ENCODE measurements at regions not wholly inside any gene's neighbourhood (a gene's known extent, or its start where the extent isn't known, plus 50 kb on each side); places are given as distances from the start of the nearest gene placed in this dataset.

- no peak for TF ChIP-seq CTCF (IDR thresholded peaks at IDR 0.05; ENCODE audit: borderline replicate concordance, extremely low read depth, low read length, poor library complexity, severe bottlenecking)
- no peak for TF ChIP-seq EZH2 (IDR thresholded peaks at IDR 0.05; ENCODE audit: borderline replicate concordance, low read depth, low read length, severe bottlenecking)
Observed at GRCh38 chr2:173434762-173435569, 80.3 kb downstream of the CDCA7 start.

All from DND-41 (cell line).